ENCODE measurements at regions not wholly inside any gene's neighbourhood (a gene's known extent, or its start where the extent isn't known, plus 50 kb on each side); places are given as distances from the start of the nearest gene placed in this dataset.

DNA sequence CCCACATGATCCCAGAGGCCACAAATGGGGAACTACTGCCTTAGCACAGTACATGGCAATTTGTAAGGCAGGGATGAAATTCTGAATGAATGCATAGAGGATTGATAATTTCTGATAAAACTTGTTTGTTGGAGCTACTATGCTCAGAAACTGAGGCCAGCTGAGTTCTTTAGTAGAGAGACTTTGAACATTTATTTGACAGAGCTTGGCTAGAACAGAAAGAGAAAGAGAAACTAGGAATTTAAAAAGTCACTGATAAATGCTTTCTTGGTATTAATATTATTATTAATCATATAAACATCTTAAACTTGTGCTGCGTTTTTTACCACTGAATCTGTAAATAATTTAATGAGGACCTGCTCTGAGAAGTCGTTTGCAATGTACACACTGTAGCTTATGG, 923.7 kb upstream of the CNTNAP5 start:
- no peaks in the 10 kb centered on the region for H3K4me1 ChIP-seq (replicated peaks)
- H3K27me3 ChIP-seq (replicated peaks), result no peaks in the 10 kb centered on the region
- no peaks in the 10 kb centered on the region for H3K9me3 ChIP-seq (replicated peaks)
- no peaks in the 10 kb centered on the region for H3K36me3 ChIP-seq
- H3K4me3 ChIP-seq, result no peak overlapping the region
- DNase-seq (ENCODE audit: low read depth in 1 of 2, low spot score in 2 of 2), result no peak
- H3K27ac ChIP-seq, result no peak overlapping the region

DNA sequence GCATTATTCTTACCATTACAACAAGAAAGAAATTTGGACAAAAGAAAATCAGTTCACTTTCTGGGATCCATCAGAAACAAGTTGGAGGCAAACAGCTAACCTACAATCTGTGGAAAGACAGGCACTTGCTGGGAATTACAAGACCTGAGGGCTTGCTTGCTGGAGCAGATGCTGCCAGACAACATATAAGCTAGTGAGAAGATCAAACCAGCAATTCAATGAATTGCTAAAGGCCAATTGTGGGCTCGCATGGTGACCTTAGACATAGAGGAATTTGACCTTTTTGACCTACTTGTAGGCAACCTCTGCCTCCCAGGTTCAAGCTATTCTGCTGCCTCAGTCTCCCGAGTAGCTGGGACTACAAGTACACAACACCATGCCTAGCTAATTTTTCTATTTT, 921.2 kb upstream of the CNTNAP5 start:
- H3K36me3 ChIP-seq, result no peaks in the 10 kb centered on the region
- 0 out of 2 replicates have a peak, but pooled peaks cover 3% of the 10 kb centered on the region for H3K9me3 ChIP-seq (replicated peaks)
- no peaks in the 10 kb centered on the region for H3K27me3 ChIP-seq (replicated peaks)
- no peak overlapping the region for H3K4me3 ChIP-seq
- H3K27ac ChIP-seq, result no peak overlapping the region
- H3K4me1 ChIP-seq (replicated peaks), result no peaks in the 10 kb centered on the region
- no peak for DNase-seq (ENCODE audit: low read depth in 1 of 2, low spot score in 2 of 2)

DNA sequence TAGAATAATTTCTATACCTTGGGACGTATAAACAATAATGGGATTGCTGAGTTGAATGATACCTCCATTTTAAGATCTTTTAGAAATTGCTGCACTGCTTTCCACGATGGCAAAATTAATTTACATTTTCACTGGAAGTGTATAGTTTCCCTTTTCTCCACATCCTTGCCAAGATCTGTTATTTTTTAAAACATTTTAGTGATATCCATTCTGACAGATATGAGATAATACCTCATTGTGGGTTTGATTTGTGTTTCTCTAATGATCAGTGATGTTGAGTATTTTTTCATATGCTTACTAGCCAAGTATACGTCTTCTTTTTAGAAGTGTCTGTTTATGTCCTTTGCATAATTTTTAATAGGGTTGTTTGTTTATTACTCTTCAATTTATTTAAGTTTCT, 908.5 kb upstream of the CNTNAP5 start:
- no peaks in the 10 kb centered on the region for H3K4me1 ChIP-seq (replicated peaks)
- no peak overlapping the region for H3K27ac ChIP-seq
- 0 out of 2 replicates have a peak, but pooled peaks cover 6% of the 10 kb centered on the region for H3K9me3 ChIP-seq (replicated peaks)
- no peak for DNase-seq (ENCODE audit: low read depth in 1 of 2, low spot score in 2 of 2)
- H3K27me3 ChIP-seq (replicated peaks), result no peaks in the 10 kb centered on the region
- H3K4me3 ChIP-seq, result no peak overlapping the region
- H3K36me3 ChIP-seq, result no peaks in the 10 kb centered on the region

DNA sequence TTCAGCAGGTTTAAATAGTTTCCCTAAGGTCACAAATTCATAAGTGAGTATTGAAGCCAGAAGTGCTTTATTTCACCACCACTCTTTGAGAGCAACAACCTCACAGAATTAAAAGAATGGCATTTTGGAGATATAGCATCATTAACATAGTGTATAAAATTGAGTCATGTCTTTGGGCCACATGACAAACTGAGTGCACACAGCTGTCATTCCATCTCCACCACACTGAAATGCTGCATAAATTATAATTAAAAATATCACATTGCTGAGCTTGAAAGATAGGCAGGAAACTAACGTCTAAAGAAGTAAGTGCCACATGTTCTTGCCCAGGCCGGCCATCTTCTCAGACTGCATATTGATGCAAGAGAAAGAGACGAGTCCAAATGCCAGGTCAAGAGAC, 897.9 kb upstream of the CNTNAP5 start:
- no peak for DNase-seq (ENCODE audit: low read depth in 1 of 2, low spot score in 2 of 2)
- Histone ChIP-seq H3K4me1 (replicated peaks) (no peaks in the 10 kb centered on the region), H3K27me3 (replicated peaks) (no peaks in the 10 kb centered on the region), H3K4me3 (no peak overlapping the region), H3K36me3 (no peaks in the 10 kb centered on the region), H3K9me3 (replicated peaks) (no peaks in the 10 kb centered on the region), H3K27ac (no peak overlapping the region)

DNA sequence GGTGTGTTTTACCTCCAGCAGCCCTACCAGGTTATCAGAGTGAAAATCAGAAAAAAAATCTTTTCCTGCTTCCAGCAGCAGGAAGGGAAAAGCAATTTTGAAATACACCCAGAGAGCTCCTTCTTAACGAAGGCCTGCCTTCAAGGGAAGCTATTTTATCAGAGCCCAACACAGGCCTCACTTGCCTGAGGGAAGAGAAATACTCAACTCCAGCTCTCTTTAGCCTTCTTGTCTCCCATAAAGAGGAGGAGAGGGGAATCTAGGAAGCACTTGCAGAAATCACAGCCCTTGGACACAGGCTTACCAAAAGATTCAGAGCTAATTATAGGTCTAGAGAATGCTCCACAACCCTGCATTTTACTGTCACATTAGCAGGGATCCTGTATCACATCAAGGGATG, 896.1 kb upstream of the CNTNAP5 start:
- no peak for DNase-seq (ENCODE audit: low read depth in 1 of 2, low spot score in 2 of 2)
- Histone ChIP-seq H3K27ac (no peak overlapping the region), H3K4me1 (replicated peaks) (no peaks in the 10 kb centered on the region), H3K9me3 (replicated peaks) (no peaks in the 10 kb centered on the region), H3K36me3 (no peaks in the 10 kb centered on the region), H3K4me3 (no peak overlapping the region), H3K27me3 (replicated peaks) (no peaks in the 10 kb centered on the region)

DNA sequence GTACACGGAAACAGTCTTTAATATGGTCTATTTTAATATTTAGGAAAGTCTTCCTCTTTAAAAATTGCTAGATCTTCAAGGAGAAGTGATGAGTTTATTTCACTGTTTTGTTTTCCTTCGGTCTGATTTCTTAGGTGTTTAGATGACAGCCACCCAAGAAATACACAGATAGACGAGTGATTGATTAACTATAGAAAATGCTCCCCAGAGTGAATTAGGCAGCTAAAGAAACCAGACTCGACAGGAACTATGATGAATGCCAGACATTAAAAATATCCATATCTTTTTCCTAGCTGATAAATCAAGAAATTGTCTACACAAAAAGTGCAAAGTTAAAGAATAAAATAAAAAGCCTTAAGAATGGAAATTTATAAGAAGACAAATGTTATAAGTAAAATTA, 888.7 kb upstream of the CNTNAP5 start:
- H3K27ac ChIP-seq, result no peak overlapping the region
- no peak for DNase-seq (ENCODE audit: low read depth in 1 of 2, low spot score in 2 of 2)
- H3K4me3 ChIP-seq, result no peak overlapping the region
- H3K9me3 ChIP-seq (replicated peaks), result no peaks in the 10 kb centered on the region
- no peaks in the 10 kb centered on the region for H3K36me3 ChIP-seq
- H3K4me1 ChIP-seq (replicated peaks), result no peaks in the 10 kb centered on the region
- H3K27me3 ChIP-seq (replicated peaks), result no peaks in the 10 kb centered on the region

DNA sequence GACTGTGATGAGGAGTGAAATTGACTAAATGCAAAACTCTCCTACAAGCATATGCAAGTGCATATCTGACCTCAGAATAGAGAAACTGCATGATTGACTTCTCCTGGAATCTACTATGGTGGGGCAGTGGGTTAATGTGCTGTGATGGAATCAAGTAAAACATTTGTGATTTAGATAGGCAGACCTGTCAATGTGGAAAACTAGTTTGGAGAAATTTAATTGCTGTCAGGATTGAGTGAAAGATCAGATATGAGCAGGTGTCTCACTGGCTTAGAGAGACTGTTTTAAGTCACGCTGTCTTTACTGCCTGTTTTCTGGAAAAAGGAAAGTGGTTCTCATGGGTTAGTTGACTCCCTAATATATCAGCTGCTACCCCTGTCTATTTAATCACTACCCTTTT, 881.0 kb upstream of the CNTNAP5 start:
- no peak for DNase-seq (ENCODE audit: low read depth in 1 of 2, low spot score in 2 of 2)
- H3K27me3 ChIP-seq (replicated peaks), result no peaks in the 10 kb centered on the region
- H3K27ac ChIP-seq, result no peak overlapping the region
- no peaks in the 10 kb centered on the region for H3K36me3 ChIP-seq
- peaks cover 4% of the 10 kb centered on the region for H3K9me3 ChIP-seq (replicated peaks)
- H3K4me3 ChIP-seq, result no peak overlapping the region
- no peaks in the 10 kb centered on the region for H3K4me1 ChIP-seq (replicated peaks)

DNA sequence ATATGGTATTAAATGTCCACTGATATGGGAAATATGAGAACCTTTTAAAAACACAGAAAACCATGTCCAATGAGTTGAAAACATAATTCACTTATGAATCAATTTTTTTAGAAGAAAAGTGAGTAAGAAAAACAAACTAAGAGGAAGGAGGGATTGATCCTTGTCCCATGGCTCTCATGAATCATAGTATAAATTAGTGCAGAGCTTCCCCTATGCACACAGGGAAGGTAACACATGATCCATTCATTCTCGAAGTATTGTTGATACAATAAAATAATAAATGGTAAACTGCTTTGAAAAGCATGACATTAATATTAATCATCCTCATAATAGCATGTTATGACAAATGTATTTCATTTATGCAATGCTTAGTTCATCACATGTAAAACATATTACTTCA, 872.0 kb upstream of the CNTNAP5 start:
- Histone ChIP-seq H3K9me3 (replicated peaks) (0 out of 2 replicates have a peak, but pooled peaks cover 3% of the 10 kb centered on the region), H3K36me3 (no peaks in the 10 kb centered on the region), H3K27ac (no peak overlapping the region), H3K4me1 (replicated peaks) (no peaks in the 10 kb centered on the region), H3K4me3 (no peak overlapping the region), H3K27me3 (replicated peaks) (no peaks in the 10 kb centered on the region)
- DNase-seq (ENCODE audit: low read depth in 1 of 2, low spot score in 2 of 2), result no peak

DNA sequence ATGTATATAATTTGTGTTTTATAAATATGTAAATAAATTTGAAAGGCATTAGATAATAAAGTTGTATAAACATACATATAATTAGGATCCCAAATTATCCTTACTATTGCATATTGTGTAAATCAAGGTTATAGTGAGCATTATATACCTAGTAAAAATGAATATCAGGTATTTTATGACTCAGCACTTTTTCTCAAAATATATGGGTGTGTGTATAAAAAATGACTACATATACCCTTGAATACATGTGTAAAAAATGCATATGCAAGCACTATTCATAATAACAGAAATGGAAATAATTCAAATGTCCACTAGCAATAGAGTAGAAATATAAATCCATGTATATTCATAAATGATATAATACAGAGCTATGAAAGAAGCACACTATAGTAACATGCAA, 870.9 kb upstream of the CNTNAP5 start:
- Histone ChIP-seq H3K27ac (no peak overlapping the region), H3K9me3 (replicated peaks) (0 out of 2 replicates have a peak, but pooled peaks cover 3% of the 10 kb centered on the region), H3K36me3 (no peaks in the 10 kb centered on the region), H3K4me1 (replicated peaks) (no peaks in the 10 kb centered on the region), H3K27me3 (replicated peaks) (no peaks in the 10 kb centered on the region), H3K4me3 (no peak overlapping the region)
- DNase-seq (ENCODE audit: low read depth in 1 of 2, low spot score in 2 of 2), result no peak

DNA sequence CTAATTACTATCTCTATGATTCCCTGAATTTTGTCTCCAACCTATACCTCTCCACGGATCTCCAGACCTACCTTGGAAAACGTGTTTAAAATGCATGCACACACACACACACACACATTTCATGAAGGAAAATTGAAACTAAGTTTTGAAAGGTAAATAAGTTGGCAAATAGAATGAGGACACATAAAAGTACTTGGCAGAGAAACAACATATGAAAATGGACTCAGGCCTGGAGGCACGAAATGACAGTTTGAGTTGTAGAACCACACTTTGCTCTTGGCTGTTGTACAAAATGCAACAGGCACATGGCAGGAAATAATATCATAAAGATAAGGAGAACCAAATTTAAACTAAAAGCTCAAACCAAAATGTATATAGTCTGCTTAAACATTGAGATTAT, 868.1 kb upstream of the CNTNAP5 start:
- no peak overlapping the region for H3K4me3 ChIP-seq
- 0 out of 2 replicates have a peak, but pooled peaks cover 3% of the 10 kb centered on the region for H3K9me3 ChIP-seq (replicated peaks)
- H3K27me3 ChIP-seq (replicated peaks), result no peaks in the 10 kb centered on the region
- DNase-seq (ENCODE audit: low read depth in 1 of 2, low spot score in 2 of 2), result no peak
- no peaks in the 10 kb centered on the region for H3K4me1 ChIP-seq (replicated peaks)
- no peaks in the 10 kb centered on the region for H3K36me3 ChIP-seq
- no peak overlapping the region for H3K27ac ChIP-seq

DNA sequence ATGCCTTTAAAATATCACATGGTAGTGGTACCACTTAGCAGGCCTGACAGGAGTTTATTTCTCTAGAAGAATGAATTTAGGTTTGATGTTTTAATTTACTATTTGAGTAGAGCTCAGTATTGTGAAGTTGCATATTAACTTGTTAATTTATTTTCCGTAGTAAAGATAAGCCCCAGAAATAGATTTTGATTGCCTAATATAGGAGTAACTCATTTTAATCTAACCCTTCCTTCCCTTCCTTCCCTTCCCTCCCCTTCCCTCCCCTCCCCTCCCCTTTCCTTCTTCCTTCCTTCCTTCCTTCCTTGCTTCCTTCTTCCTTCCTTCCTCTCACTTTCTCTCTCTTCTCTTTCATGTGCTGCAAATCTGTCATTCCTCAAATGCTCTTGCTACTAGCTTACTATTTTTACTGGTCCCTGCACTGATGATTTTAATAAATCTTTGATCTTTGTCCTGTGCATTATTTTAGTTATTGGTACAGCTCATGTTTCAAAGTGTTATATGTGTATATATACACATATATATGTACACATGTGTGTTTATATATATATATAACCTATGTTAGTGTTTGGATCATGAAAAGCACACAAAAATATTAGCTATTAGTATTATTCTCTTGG, 862.6 kb upstream of the CNTNAP5 start:
- Histone ChIP-seq H3K27ac (no peak overlapping the region), H3K36me3 (no peaks in the 10 kb centered on the region), H3K4me3 (no peak overlapping the region), H3K4me1 (replicated peaks) (no peaks in the 10 kb centered on the region), H3K9me3 (replicated peaks) (peaks cover 7% of the 10 kb centered on the region), H3K27me3 (replicated peaks) (no peaks in the 10 kb centered on the region)
- DNase-seq (ENCODE audit: low read depth in 1 of 2, low spot score in 2 of 2), result no peak

DNA sequence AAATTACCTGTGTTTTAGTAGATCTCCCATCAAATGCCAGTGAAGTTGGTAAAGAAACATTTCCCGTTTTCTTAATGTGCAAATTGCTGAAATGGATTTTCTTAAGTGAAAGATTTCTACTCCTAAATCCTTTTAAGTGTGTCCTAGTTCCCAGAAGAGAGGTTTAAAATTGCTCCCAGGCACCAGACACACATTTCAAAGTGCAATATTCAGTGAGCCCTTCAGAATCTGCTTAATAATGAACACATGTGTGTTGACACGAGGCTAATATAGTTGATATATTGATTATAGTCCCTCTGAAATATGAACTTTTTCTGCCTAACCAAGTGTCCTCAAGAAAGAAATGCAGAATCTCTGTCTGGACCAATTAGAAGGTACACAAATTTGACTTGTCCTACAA, 861.7 kb upstream of the CNTNAP5 start:
- H3K27me3 ChIP-seq (replicated peaks), result no peaks in the 10 kb centered on the region
- H3K9me3 ChIP-seq (replicated peaks), result peaks cover 7% of the 10 kb centered on the region
- no peaks in the 10 kb centered on the region for H3K4me1 ChIP-seq (replicated peaks)
- no peak overlapping the region for H3K4me3 ChIP-seq
- no peaks in the 10 kb centered on the region for H3K36me3 ChIP-seq
- H3K27ac ChIP-seq, result no peak overlapping the region
- no peak for DNase-seq (ENCODE audit: low read depth in 1 of 2, low spot score in 2 of 2)

DNA sequence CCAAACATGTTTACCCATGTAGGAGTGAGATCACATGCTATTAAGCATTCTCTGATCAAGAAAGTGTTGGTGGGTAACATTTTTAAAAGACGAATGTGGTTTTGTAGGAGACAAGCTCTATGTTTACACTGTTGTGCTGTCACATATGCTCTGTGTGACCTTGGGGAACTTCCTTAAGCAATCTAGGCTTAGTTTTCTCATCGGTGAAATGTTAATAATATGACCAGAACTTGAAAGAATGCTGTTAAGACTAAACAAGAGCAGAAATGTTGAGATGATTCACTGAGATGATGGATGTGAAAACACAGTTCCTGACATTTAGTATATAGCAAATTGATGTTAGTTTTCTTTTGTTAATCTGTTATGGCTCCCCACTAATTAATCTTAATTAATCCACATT, 860.9 kb upstream of the CNTNAP5 start:
- Histone ChIP-seq H3K4me3 (no peak overlapping the region), H3K9me3 (replicated peaks) (peaks cover 7% of the 10 kb centered on the region)

DNA sequence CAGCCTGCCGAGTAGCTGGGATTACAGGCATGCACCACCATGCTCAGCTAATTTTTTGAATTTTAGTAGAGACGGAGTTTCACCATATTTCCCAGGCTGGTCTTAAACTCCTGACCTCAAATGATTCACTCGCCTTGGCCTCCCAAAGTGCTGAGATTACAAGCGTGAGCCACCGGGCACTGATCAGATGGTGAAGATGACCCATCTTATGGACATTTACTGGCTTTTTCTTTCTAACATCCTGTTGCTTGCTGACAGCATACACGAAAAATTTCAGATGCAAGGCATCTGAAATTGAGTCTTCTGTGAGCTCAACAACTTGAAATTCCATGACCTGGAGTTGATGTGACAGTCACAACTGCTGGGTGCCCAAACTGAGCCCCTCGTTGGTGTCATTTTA, 859.5 kb upstream of the CNTNAP5 start:
- DNase-seq (ENCODE audit: low read depth in 1 of 2, low spot score in 2 of 2), result no peak
- H3K36me3 ChIP-seq, result no peaks in the 10 kb centered on the region
- no peaks in the 10 kb centered on the region for H3K4me1 ChIP-seq (replicated peaks)
- no peak overlapping the region for H3K27ac ChIP-seq
- H3K4me3 ChIP-seq, result no peak overlapping the region
- H3K27me3 ChIP-seq (replicated peaks), result no peaks in the 10 kb centered on the region
- peaks cover 7% of the 10 kb centered on the region for H3K9me3 ChIP-seq (replicated peaks)

More for the DNA sequence above, 860.9 kb upstream of the CNTNAP5 start:
- H3K27ac ChIP-seq, result no peak overlapping the region
- no peaks in the 10 kb centered on the region for H3K36me3 ChIP-seq
- H3K4me1 ChIP-seq (replicated peaks), result no peaks in the 10 kb centered on the region
- no peaks in the 10 kb centered on the region for H3K27me3 ChIP-seq (replicated peaks)
- DNase-seq (ENCODE audit: low read depth in 1 of 2, low spot score in 2 of 2), result no peak

DNA sequence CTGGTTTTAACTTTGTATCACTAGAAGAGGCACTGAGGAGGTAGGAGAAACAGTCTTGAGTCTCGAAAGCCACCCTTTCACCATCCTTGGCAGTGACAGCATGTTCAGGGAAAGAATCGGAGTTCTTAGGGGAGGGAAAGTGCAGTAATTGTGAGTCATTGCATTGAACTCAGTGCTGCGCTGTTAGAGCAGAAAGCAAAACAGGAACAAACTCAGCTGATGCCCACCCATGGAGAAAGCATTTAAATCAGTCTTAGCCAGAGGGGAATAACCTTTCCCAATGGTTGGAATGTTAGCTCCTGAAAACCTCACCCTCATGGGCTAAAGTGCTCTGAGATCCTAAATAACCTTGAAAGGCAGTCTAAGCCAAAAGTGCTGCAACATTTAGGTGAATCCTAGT, 845.6 kb upstream of the CNTNAP5 start:
- Histone ChIP-seq H3K4me1 (replicated peaks) (no peaks in the 10 kb centered on the region), H3K27ac (no peak overlapping the region), H3K36me3 (no peaks in the 10 kb centered on the region), H3K27me3 (replicated peaks) (no peaks in the 10 kb centered on the region), H3K9me3 (replicated peaks) (no peaks in the 10 kb centered on the region), H3K4me3 (no peak overlapping the region)
- DNase-seq (ENCODE audit: low read depth in 1 of 2, low spot score in 2 of 2), result no peak

Measured in SJSA1 (cell line).